ENCODE measurements at regions not wholly inside any gene's neighbourhood (a gene's known extent, or its start where the extent isn't known, plus 50 kb on each side); places are given as distances from the start of the nearest gene placed in this dataset.

- Histone ChIP-seq H2BK15ac (ENCODE audit: low read length) (no peak overlapping the region), H3K79me2 (ENCODE audit: control insufficient read depth in 1 of 2, insufficient read depth in 2 of 2, low read length in 2 of 2) (no peaks in the 10 kb centered on the region), H3K23me2 (ENCODE audit: low read depth, low read length) (no peaks in the 10 kb centered on the region), H2BK12ac (ENCODE audit: low read depth, low read length) (no peak overlapping the region), H2AK5ac (ENCODE audit: low read depth, low read length) (no peak overlapping the region), H4K8ac (ENCODE audit: extremely low read depth, insufficient read depth, low read length) (no peak overlapping the region), H3K4me1 (replicated peaks in 1 of 4; ENCODE audit: control insufficient read depth in 3 of 4, insufficient read depth in 4 of 4, low read length in 3 of 4) (no peaks in the 10 kb centered on the region), H3K27me3 (replicated peaks in 1 of 4; ENCODE audit: control insufficient read depth in 3 of 4, extremely low read depth in 1 of 4, insufficient read depth in 3 of 4, low read length in 3 of 4) (no peaks in the 10 kb centered on the region), H4K20me1 (replicated peaks in 1 of 2; ENCODE audit: control insufficient read depth in 1 of 2, insufficient read depth in 2 of 2, low read length in 2 of 2) (no peaks in the 10 kb centered on the region), H2AFZ (ENCODE audit: low read length) (no peak overlapping the region), H2BK120ac (replicated peaks; ENCODE audit: low read depth, low read length) (no peak overlapping the region), H3K27ac (ENCODE audit: low read depth, low read length) (no peak overlapping the region), H3K4me3 (ENCODE audit: extremely low read depth in 1 of 4, insufficient read depth in 2 of 4, low read depth in 3 of 4, low read length in 4 of 4) (no peak overlapping the region), H4K5ac (ENCODE audit: insufficient read length, low read depth, low read length) (no peak overlapping the region), H3K23ac (ENCODE audit: insufficient read length) (no peak overlapping the region), H3K4ac (replicated peaks; ENCODE audit: insufficient read length, low read depth, low read length) (no peak overlapping the region), H3K36me3 (ENCODE audit: control insufficient read depth in 2 of 4, insufficient read depth in 4 of 4, low read length in 3 of 4) (no peaks in the 10 kb centered on the region), H4K91ac (replicated peaks; ENCODE audit: insufficient read length, low read length) (no peak overlapping the region), H3K79me1 (ENCODE audit: low read depth, low read length) (no peaks in the 10 kb centered on the region), H3K18ac (ENCODE audit: extremely low read depth, low read length) (no peak overlapping the region), H3K14ac (ENCODE audit: insufficient read length) (no peak overlapping the region), H2BK5ac (ENCODE audit: low read depth, low read length) (no peak overlapping the region), H3K9me3 (ENCODE audit: insufficient read depth in 2 of 2, low read depth in 1 of 2, low read length in 1 of 2) (no peaks in the 10 kb centered on the region), H3K4me2 (ENCODE audit: insufficient read depth in 1 of 2, low read depth in 2 of 2, low read length in 2 of 2) (no peak overlapping the region), H3K56ac (replicated peaks; ENCODE audit: insufficient read length, low read depth, low read length) (no peak overlapping the region), H3K9ac (replicated peaks in 1 of 4; ENCODE audit: extremely low read depth in 1 of 4, low read depth in 3 of 4, low read length in 3 of 4) (no peak overlapping the region), H2BK20ac (ENCODE audit: low read length) (no peak overlapping the region)
- ChIA-PET POLR2A (ENCODE audit: partially characterized antibody) (no interaction called here), CTCF (ENCODE audit: partially characterized antibody) (interaction anchor here (0.5 to 0.7 kb wide), 2 partner anchors 35 to 535 kb away, joined by 3 to 4 read pairs; no protein-coding TSS in a partner anchor)
- DNase-seq (ENCODE audit: low read depth in 1 of 2, low spot score in 2 of 2) (no peak), FAIRE-seq (no peak)
- whole genome bisulfite sequencing, 2 experiments (ENCODE audit: extremely low coverage in 1 of 2, insufficient coverage in 1 of 2, insufficient read length in 1 of 2, insufficient replicate concordance in 2 of 2, low coverage in 1 of 2, low lambda C conversion rate in 2 of 2, missing lambda C conversion rate in 1 of 2), result 91% methylated on average over 7 of the region's 7 CpGs; no CpG with 5 or more reads in 1 of the 2 experiments
- TF ChIP-seq ASH2L (IDR thresholded peaks at IDR 0.05; ENCODE audit: low read length), result no peak
- TF ChIP-seq SIRT6 (IDR thresholded peaks at IDR 0.05; ENCODE audit: low read length), result no peak
- TF ChIP-seq RNF2 (IDR thresholded peaks at IDR 0.05; ENCODE audit: borderline replicate concordance, low read depth, low read length, missing control alignments, poor library complexity, severe bottlenecking), result no peak
- no peak for TF ChIP-seq GABPA (IDR thresholded peaks at IDR 0.05; ENCODE audit: borderline replicate concordance, insufficient read depth, low read length)
- TF ChIP-seq MAFK (IDR thresholded peaks at IDR 0.05; ENCODE audit: low read depth, low read length), result no peak
Measured at GRCh38 chr7:80997841-80998240, 79.0 kb upstream of the SEMA3C start.
